ENCODE measurements at regions not wholly inside any gene's neighbourhood (a gene's known extent, or its start where the extent isn't known, plus 50 kb on each side); places are given as distances from the start of the nearest gene placed in this dataset.

- FAIRE-seq (no peak), DNase-seq (no peak), ATAC-seq (no peak)
- intact Hi-C loops (cut with DNase I): no loop called here
- Histone ChIP-seq H3K4me1 (peaks cover 0 to 4% (median 0%) of the 10 kb centered on the region in 3 donors), H3K27ac (no peak overlapping the region), H3K9me3 (no peaks in the 10 kb centered on the region), H3K4me3 (no peak overlapping the region), H3K27me3 (no peaks in the 10 kb centered on the region), H3K36me3 (no peaks in the 10 kb centered on the region)
- WGBS, 2 donors: 35 to 38% methylated on average over 1 of the region's 1 CpG
- no peak for TF ChIP-seq CTCF (IDR thresholded peaks at IDR 0.05)
Measured at GRCh38 chr5:63894690-63895089, 67.6 kb downstream of the HTR1A start.

GRCh38 chr5:63878788-63879187 lies 83.5 kb downstream of the HTR1A start:
- DNase-seq (no peak), FAIRE-seq (no peak), ATAC-seq (no peak)
- 47 to 69% methylated on average over 1 of the region's 1 CpG for WGBS, 2 donors
- Histone ChIP-seq H3K9me3 (no peaks in the 10 kb centered on the region), H3K36me3 (no peaks in the 10 kb centered on the region), H3K27ac (no peak overlapping the region), H3K4me3 (no peak overlapping the region), H3K27me3 (no peaks in the 10 kb centered on the region), H3K4me1 (no peaks in the 10 kb centered on the region)
- TF ChIP-seq CTCF (IDR thresholded peaks at IDR 0.05): no peak
- intact Hi-C loops (cut with DNase I): no loop called here

GRCh38 chr5:63877961-63878360 lies 84.3 kb downstream of the HTR1A start:
- Histone ChIP-seq H3K9me3 (no peaks in the 10 kb centered on the region), H3K27ac (no peak overlapping the region), H3K36me3 (no peaks in the 10 kb centered on the region), H3K4me1 (no peaks in the 10 kb centered on the region), H3K4me3 (no peak overlapping the region), H3K27me3 (no peaks in the 10 kb centered on the region)
- no peak for TF ChIP-seq CTCF (IDR thresholded peaks at IDR 0.05)
- WGBS, 2 donors: 77 to 93% methylated on average over 2 of the region's 2 CpGs
- no peak for FAIRE-seq
- no peak for DNase-seq
- ATAC-seq: no peak
- intact Hi-C loops (cut with DNase I): no loop called here

GRCh38 chr5:63860379-63860778 lies 101.9 kb downstream of the HTR1A start:
- Histone ChIP-seq H3K4me1 (no peaks in the 10 kb centered on the region), H3K27ac (no peak overlapping the region), H3K27me3 (no peaks in the 10 kb centered on the region), H3K36me3 (no peaks in the 10 kb centered on the region), H3K9me3 (no peaks in the 10 kb centered on the region), H3K4me3 (no peak overlapping the region)
- ATAC-seq: no peak
- 77 to 95% methylated on average over 1 of the region's 1 CpG for WGBS, 2 donors
- no peak for TF ChIP-seq CTCF (IDR thresholded peaks at IDR 0.05)
- DNase-seq: no peak
- intact Hi-C loops (cut with DNase I): no loop called here
- FAIRE-seq: no peak

GRCh38 chr5:63854076-63854475 lies 108.2 kb downstream of the HTR1A start:
- no peaks in the 10 kb centered on the region for H3K36me3 ChIP-seq
- DNase-seq (no peak), FAIRE-seq (no peak), ATAC-seq (no peak)
- H3K27me3 ChIP-seq: no peaks in the 10 kb centered on the region
- H3K27ac ChIP-seq: no peak overlapping the region
- H3K9me3 ChIP-seq: no peaks in the 10 kb centered on the region
- 80 to 88% methylated on average over 2 of the region's 2 CpGs for WGBS, 2 donors
- intact Hi-C loops (cut with DNase I): no loop called here
- H3K4me3 ChIP-seq: no peak overlapping the region
- H3K4me1 ChIP-seq: no peaks in the 10 kb centered on the region
- no peak for TF ChIP-seq CTCF (IDR thresholded peaks at IDR 0.05)

Data from pancreas (tissue), 10 donors.